Pons (tissue), 1 donor: ENCODE measurements at regions not wholly inside any gene's neighbourhood (a gene's known extent, or its start where the extent isn't known, plus 50 kb on each side); places are given as distances from the start of the nearest gene placed in this dataset.
A peak's percentile ranks its signal among the peaks of the same experiment; 100 is the strongest.

Experiments
- DNase-seq: peaks from one replicate; pipeline ENCODE4 v3.0.0-alpha.2; 2016; ENCODE audit warnings: low spot score

DNA sequence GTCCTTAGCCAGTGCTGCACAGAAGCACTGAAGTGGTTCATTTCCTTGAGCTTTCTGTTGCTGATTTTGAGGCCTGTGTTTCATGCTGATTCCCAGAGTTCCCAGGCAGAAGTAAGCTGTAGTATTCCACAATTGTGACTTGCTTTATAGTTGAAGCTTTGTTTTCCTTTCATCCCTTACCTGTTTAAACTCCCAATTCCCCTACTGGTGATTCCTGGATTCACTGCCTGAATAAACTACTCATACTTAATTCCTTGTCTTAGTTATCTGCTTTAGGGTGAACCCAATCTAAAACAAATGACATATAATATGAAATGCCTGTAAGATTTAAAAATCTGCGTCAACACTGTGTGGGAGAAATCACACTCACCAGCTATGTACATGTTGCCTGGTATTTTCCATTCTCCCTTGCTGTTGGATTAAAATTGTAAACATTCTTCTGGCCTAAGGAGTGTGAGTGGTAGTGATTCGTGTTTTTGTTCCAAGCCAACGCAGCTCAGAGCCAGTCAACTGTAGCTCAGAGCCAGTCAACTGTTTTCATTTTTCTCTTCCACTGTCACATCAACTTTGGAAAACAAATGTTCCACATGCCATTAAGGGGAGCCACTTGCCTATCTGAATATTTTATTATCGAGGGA is 879.4 kb downstream of the MRPL39 start:
- no peak for DNase-seq

DNA sequence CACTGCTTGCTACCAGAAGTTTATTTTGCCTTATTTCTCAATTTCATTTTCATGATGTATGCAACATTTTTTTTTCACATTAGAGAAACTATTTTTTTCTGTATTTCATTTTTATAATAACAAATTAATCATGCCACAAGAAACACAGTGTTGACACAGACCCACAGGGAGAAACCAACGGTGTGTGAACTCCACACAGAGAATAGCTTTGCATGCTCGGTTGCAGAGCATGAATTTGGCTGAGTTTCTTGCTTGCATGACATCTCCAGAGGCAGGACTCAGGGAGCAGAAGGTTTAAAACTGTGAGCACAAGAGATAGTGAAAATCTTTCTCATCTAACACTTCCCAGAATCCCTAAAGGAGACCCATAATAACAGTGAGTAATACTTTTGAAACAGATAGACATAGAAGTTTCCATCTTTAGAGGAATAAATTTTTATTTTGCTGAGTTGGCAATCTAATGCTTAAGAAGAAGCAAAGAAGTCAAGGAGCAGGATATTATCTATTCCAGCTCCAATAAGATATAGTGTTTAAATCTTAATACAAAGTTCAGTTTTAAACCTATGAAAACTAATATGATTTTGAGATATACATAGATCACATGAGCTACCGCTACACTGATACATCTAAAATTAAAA is 890.9 kb downstream of the MRPL39 start:
- no peak for DNase-seq

DNA sequence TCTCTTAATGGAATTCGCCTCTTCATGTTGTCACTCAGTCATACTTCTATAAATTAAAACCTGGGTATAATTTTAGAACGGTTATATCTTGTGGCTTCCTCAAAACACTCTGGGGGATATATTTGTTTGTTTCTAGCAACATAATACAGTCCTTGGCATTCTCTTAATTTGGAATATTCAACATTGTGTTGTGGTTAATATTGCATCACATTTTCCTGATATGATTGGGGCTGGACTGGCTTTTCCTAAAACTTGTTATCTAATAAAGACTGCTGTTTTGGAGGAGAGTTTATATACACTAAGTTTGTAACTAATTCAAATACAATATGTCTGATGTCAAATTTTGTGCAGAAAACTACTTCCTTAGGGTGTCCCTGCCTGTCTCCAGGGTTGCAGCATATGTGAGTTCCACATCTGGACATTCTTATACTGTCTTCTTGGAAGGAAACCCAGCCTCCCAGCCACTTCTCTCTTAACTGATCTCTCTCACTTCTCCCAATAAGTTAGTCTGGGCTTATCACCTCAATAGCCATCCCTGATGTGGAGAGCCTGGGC is 892.6 kb downstream of the MRPL39 start:
- DNase-seq: no peak

DNA sequence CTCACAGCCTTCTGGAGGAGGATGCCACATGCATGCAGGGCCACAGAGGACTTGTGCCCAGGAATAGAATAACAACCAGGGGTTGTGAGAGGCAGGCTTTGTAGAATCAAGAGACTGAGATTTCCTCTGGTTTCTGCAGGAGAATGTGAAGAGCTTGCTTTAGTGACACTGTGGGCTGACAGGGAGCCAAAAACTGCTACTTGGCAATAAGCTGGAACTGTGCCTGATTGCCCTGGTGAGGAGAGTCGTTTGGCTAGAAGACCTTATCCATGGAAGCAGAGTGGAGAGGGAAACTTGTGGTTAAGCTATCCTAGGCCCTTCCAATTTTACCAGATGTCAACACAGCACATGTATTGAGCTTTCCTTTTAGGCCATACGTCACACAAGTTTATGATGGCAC is 902.1 kb downstream of the MRPL39 start:
- no peak for DNase-seq

DNA sequence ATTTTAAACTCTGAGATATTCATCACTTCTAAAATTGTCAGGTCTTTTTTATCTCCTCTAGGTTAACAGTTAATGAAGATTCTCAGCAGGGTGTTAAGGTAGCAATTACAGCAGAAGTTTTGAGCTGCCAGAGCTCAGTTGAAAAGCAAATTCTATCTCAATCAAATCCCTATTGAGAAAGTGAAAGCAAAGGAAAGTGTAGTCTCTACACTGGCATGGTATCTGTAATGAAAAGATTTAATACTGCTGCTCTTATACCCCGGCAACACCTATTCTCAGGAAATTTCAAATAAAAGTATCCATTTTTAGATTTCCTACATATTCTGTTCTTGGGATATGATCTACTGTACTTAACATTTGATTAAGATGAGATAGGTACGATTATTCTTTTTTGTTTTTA is 913.5 kb downstream of the MRPL39 start:
- DNase-seq: no peak

DNA sequence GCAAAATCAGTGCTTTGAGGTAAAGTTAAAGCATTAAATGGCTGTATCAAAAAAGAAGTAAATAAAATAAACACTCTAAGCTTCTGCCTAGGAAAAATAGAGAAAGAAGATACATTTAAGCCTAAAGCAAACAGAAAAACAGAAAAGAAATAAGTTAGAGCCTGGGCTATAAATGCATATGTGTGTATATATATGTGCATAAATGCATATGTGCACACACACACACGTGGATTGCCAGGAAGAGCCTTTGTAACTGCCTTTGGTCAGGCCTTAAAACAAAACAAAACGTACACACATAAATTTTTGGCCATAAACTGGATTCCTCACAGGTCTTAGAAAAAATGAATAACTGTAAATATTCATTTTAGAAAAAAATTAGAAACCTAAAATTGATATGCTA is 925.8 kb downstream of the MRPL39 start:
- no peak for DNase-seq

DNA sequence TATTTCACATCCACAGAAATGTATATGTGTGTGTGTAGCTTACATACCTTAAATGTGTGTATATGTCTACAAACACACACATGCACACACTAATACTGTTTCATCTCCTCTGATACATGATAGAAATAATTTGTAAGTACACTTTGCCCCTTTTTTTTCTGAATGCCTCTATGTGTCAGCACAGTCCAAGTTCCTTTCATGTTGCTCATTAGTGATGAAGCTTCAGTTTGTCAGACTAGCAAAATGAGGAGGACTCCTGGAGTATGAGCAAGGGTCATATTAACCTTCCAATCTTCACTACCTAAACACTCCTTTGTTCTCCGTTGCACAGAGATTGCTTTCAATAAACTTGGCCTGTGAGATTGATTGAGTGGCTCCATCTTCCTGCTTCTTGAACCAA is 935.4 kb downstream of the MRPL39 start:
- no peak for DNase-seq

DNA sequence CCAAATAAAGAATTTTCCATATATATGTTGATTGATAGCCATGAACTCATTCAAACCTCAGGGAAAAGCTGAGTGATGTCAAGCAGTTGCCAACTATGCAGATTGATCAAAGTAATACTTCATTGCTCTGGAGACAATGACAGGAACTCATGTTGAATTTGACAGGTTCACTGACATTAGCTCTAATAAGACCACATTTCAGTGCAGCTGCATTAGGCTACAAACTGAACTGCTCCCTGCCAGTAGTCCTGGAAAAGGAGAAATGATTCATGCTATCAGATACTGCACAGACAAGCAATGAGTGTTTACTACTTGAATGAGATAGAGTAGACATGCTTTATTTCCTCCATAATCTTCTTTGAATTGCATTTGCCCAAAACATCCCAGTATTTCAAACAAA is 948.4 kb downstream of the MRPL39 start:
- no peak for DNase-seq

DNA sequence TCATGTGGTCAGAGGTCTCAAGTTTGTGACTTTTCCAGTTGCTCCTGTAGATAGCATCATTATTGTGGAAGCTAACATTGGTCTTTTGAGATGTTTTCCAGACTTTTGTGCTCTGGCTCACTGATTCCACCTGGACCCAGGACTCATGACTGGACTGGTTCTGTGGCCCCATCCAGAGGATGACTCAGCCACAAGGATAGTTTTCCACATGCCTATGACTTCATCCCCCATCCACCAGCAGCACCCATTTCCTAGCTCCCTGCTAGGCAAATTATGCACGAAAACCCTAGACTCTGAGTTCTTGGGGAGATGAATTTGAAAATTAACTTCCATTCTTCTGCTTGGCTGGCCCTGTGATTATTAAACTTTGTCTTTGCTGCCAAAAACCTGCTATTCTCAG is 949.3 kb downstream of the MRPL39 start:
- no peak for DNase-seq

DNA sequence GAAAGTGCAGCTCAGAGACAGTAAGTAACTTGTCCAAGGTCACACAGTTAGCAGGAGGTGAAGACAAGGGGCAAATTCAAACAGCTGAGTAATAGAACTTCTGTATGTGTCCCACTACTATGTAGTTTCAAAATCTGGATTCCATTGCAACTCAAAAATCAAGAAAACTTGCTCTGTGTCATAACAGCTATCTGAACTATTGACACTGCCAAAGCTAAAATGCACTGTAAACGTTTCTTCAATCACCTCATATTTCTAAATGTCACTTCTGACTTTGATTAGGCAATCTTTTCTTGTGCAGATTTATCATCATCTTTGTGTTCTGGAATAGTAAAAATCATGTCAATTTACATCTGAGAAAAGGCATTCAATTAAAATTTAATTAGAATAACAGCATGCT is 957.6 kb downstream of the MRPL39 start:
- DNase-seq: no peak

DNA sequence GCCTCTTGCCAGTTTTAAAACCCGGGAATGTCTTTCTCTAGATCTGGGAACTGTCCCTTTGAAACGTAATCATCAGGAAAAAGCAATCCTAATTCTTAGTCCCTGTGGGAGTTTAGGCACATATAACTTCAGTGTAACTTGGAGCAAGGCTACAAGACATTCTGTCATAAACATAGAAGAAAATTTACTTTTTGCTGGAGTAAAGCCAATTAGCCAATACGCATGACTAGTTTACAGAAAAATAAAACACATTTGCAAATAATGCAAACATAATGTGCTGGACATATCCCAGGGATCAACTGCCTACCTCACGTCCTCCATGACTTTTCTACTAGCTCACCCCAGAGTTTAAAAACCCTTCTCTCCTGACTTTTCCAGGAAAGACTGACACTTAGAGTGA is 970.6 kb downstream of the MRPL39 start:
- no peak for DNase-seq

DNA sequence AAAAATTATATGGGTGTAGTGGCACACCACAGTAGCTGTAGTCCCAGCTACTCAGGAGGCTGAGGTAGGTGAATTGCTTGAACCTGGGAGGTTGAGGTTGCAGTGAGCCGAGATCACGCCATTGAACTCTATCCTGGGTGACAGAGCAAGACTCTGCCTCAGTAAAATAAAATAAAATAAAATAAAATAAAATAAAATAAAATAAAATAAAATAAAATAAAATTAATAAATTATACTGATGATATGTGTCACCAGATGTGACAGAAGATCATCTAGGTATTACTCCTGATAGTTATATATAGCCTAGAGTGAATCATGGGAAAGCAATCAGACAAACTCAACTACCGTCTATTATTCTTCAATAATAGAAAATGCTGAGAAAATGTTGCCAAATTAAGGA is 972.5 kb downstream of the MRPL39 start:
- DNase-seq: no peak

DNA sequence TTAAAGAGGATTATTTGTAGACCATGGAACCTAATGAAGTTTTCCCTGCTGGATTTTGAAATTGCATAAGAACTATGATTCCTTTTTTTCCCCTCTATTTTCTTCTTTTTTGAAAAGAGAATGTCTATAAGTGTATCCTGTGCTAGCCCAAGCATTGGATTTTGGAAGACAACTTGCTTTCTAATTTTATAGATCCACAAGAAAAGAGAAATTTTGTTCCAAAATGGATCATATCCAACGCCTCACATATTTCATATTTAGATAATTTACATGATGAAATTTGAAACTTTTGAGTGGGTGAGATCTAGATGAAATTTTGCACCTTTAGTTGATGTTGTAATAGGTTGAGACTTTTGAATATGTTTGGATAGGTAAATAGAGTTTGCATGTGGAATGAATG is 978.7 kb downstream of the MRPL39 start:
- DNase-seq: no peak

DNA sequence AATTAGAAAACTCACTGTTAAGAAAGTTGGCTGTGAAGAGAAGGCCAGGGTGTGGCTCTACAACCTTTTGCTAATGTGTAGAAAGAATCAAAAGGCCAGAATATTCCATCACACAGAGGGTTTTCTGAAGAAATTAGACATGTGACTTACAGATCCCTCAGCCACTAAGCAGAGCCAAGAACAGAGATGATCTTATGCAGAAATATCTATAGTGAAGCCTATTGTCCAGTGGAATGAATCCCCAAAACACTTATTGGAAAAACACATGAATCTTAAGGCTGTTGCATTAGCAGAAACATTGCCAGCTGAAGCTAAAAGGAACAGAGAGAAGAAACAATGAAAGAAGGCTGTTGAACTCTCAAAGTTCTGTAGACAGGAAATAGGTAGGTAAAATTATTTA is 979.2 kb downstream of the MRPL39 start:
- no peak for DNase-seq

DNA sequence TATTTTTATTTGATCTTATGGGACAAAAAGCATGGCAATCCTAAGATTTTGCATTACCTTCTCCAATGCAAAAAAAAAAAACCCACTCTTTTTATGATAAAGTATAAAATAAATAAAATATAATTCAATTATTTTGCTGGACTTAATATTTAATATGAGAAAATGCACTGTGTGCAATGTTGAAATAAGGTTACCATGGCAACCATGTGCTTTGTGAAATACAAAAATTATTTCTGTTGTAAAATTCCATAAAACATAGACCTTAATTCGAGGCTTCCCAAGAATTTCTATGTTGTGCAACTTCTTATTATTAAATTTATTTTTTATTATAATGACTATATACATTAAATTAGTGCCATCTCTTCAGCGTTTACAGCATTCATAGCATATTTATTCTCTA is 989.5 kb downstream of the MRPL39 start:
- DNase-seq: no peak

DNA sequence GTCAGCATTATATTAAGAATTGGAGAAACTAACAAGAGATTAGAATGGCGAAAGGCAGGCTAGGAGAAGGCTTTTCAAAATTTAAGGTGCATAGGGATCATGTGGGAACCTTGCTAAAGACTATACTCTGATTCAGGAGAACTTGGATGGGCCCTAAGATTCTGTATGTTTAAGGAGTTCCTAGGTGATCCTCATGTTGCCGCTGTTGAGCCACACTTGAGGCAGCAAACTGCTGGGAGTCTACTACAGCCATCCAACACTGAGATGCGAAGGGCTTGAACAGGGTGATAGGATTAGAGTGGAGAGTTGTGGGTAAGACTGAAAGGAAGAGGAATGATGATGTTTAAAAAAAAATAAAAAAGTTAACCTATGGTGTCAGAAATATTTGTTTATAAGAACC is 1013.2 kb downstream of the MRPL39 start:
- no peak for DNase-seq

DNA sequence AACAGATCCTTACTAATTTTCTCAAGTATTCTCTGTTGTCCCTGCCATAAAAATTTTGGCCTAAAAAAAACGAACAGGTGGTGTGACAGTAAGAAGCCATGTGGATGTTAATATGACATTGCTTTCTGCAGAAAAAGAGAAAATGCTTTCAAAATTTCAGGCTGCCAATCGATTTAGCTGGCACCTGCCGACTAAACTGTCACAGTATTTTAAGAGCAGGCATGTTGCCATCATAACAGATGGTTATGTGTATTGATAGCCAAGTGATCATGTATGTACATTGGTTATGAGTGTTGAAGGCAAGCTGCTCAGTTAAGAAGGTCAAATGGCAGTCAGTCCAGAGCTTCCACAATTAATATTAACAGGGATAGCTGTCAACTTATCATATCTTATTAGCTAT is 1017.0 kb downstream of the MRPL39 start:
- no peak for DNase-seq

DNA sequence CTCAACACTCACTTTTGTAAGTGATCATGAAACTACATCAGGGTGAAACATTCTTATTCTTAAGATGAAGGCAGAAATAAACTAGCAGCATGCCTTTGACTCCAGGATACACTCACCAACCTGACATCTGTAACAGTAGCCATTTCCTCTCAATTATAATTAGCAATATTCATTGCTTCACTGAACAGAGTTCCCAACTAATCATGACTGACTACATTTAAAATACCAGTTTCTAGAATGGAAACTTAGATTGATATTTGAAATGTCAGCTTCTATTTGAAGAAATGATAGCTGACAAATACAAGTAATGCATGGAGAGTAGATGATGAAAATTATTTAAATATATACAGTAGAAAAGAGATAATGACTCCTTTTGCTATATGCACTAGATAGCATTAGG is 1023.8 kb downstream of the MRPL39 start:
- no peak for DNase-seq

DNA sequence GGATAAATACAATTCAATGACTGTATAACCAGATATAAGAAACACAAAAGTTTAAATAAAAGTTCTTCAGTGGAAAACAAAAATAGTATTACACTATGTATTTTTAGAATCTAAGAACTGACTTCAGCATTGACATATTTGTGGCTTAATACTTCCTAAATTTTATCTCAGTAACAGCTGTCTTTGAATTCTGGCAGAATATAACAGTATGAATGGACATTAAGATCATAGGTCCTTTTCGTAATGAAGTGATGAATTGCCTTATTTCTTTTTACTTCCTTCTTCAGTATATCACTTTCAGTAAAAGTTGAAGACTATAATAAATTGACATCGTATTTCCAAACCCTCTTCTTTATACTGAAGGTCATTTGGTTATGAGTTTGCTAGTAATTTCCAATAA is 1030.0 kb downstream of the MRPL39 start:
- DNase-seq: no peak

DNA sequence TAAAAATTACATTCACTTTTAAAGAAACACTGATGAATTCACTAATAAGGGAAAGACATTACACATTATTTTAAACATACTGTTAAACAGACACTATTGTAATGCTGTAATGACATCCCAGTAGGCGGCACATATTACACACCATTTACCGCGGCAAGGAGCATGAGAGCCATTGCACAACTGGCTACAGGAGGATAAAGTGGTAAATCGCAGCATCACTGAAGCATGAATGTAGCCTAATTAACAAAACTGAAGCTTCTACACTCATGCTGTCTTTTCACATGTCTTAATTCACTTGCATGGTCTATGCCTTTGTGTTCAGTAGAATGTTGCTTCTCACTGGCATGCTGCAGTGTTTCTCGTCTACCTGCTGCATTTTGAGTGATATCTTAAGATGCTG is 1046.0 kb downstream of the MRPL39 start:
- no peak for DNase-seq

DNA sequence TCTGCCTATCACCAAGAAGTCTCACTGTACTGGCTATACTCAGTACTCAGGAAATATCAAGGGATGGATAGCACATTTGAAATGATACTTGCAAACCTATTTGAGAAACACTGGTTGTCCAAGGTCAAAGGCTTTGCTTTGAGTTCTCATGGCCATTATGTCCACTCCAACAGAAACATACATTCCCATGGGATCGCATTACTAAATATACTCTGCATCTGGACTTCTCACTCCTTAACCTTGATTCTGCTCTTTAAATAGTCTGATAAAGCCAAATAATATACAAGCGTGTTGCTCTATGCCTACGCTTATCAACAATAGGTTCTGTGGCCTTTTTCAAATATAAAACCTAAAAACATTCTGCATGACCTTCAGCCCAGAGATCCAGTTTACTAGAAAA is 1054.8 kb downstream of the MRPL39 start:
- DNase-seq: no peak

DNA sequence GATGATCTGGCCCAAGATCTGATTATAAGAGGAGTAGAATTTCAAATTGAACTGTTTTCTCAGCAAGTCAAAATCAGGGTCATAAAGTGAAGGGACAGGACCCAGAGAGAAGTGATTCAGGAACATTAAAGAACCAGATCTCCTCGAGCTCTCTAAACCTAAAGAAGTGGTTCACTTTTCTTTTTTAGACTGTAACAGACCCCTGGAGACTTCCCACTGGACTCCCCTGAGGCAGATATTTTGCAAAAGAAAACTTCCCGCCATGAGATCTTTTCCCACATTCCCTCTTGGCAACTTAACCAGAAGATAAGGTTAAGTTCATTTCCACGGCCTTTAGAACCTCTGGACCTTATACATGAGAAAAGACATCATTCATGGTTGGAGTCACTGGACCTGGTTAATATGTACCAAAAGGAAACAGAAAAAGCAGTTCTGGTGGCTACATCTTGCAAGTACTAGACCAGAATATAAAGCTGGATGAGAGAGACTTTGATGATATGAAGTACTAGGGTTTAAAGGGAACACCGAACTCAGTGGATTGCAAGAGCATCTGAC is 1061.4 kb downstream of the MRPL39 start:
- no peak for DNase-seq

DNA sequence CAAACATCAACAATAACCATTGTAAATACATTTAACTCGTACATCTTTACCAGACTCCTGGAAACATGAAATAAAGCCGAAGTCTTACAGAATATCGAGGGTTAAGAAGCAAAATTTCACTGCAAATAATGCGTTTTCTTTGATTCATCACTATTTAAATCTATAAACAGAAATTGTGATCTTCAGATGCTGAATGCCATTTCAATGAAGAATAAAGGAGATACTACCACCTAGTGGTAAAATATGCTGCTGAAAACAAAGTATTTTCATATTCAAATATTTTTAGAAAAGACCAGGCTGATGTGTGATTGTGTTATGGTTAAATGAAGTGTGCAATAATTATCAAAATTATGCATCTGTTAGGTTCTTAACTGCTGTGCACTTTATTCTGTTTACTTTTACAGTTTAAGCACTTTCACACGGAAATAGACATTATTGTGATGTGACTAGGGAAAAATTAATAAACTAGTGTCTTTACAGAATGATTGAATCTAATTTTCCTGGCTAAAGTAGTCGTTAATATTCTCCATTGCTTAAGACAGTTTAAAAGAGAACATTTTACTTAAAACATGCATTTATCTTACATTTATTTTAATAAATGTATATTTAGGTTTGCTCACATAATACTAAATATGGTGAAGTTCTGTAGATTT is 1093.1 kb downstream of the MRPL39 start:
- peak; percentile 66 for DNase-seq
